Osteoblast (primary cell): ENCODE measurements at regions not wholly inside any gene's neighbourhood (a gene's known extent, or its start where the extent isn't known, plus 50 kb on each side); places are given as distances from the start of the nearest gene placed in this dataset.

ENCODE experiments used
- DNase-seq: peaks from one replicate; pipeline ENCODE4 v3.0.0; 2011; ENCODE audit warnings: low spot score, mixed read lengths; ENCODE audit not compliant: insufficient read length; ENCODE audit errors: missing footprints
- H2AFZ ChIP-seq: 2 replicates; pipeline ENCODE4 v1.6.0; 2011; ENCODE audit warnings: mild to moderate bottlenecking, low read length
- H3K27ac ChIP-seq: 2 replicates; pipeline ENCODE4 v1.5.1; 2011; ENCODE audit warnings: mild to moderate bottlenecking, low read depth, low read length, moderate library complexity
- H3K27me3 ChIP-seq: 2 replicates; pipeline ENCODE4 v1.6.0; 2012; ENCODE audit warnings: mild to moderate bottlenecking, control low read depth, inconsistent platforms, low read length, moderate library complexity; ENCODE audit not compliant: insufficient read depth
- H3K36me3 ChIP-seq: 2 replicates; pipeline ENCODE4 v1.5.1; 2011; ENCODE audit warnings: mild to moderate bottlenecking, low read length, control low read depth, moderate library complexity; ENCODE audit not compliant: insufficient read depth
- H3K4me1 ChIP-seq: 2 replicates; pipeline ENCODE4 v1.5.1; 2011; ENCODE audit warnings: mild to moderate bottlenecking, low read length, control low read depth, moderate library complexity; ENCODE audit not compliant: insufficient read depth
- H3K4me2 ChIP-seq: 2 replicates; pipeline ENCODE4 v1.6.0; 2011; ENCODE audit warnings: mild to moderate bottlenecking, low read length; ENCODE audit not compliant: insufficient read depth
- H3K4me3 ChIP-seq: fragments of 200-600 bp; sonication (generic); 3 replicates; pipeline ENCODE4 v1.5.1; 2012; ENCODE audit warnings: mild to moderate bottlenecking, low read length, inconsistent platforms; ENCODE audit not compliant: insufficient read depth
- H3K79me2 ChIP-seq: 2 replicates; pipeline ENCODE4 v1.6.0; 2012; ENCODE audit warnings: mild to moderate bottlenecking, low read length, control low read depth, inconsistent platforms; ENCODE audit not compliant: insufficient read depth
- H3K9me3 ChIP-seq: 2 replicates; pipeline ENCODE4 v1.5.1; 2011; ENCODE audit warnings: low read depth, low read length, control low read depth
- H4K20me1 ChIP-seq: 2 replicates; pipeline ENCODE4 v1.6.0; 2012; ENCODE audit warnings: mild to moderate bottlenecking, low read length, control low read depth; ENCODE audit not compliant: insufficient read depth
- TF ChIP-seq, protein P1 (sequence below): IDR thresholded peaks from 2 replicates; pipeline ENCODE4 v1.5.1; 2011; ENCODE audit warnings: mild to moderate bottlenecking, low read depth, low read length, moderate library complexity; ENCODE audit errors: extremely low read depth

DNA sequence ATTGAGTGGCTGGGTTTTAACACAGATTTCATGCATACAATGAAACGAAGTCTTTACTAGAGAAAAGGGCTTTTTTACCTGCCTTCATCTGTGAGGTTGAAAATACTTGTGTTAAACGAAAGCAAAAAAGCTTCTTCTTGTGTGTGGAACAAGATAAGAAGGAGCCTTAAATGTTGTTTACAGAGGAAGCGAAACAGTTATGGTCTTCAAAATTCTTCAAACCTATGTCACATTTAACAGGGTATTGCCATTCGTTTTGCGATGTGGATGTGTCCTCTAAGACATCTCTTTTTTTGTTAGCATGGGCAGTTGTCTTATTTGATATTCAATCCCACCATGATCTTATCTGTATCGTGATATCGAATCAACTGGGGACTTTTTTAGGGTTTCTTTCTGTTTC, 532.6 kb downstream of the TMEM182 start:
- no peaks in the 10 kb centered on the region for H3K9me3 ChIP-seq
- no peak overlapping the region for H3K4me2 ChIP-seq
- H3K79me2 ChIP-seq, result no peaks in the 10 kb centered on the region

DNA sequence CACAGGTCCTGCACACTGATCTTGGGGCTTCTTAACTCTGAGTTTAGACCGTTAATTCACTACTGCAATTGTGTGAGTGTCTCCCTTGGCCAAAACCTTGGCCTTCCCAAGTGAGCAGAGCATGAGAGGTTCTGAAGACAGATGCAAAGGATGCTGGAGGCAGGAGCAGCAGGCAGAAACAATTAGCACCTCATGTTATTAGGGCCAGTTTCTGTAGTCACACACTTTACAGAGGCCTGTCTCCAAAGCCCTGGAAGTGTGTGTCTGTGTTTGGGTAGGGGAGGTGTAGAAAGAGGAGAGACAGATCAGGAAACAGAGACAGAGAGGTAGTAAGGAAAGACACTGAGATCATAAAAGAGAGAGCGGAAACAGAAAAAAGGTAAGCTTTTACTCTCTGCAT, 533.8 kb downstream of the TMEM182 start:
- no peaks in the 10 kb centered on the region for H3K27me3 ChIP-seq
- no peaks in the 10 kb centered on the region for H3K36me3 ChIP-seq
- TF ChIP-seq, protein P1, sequence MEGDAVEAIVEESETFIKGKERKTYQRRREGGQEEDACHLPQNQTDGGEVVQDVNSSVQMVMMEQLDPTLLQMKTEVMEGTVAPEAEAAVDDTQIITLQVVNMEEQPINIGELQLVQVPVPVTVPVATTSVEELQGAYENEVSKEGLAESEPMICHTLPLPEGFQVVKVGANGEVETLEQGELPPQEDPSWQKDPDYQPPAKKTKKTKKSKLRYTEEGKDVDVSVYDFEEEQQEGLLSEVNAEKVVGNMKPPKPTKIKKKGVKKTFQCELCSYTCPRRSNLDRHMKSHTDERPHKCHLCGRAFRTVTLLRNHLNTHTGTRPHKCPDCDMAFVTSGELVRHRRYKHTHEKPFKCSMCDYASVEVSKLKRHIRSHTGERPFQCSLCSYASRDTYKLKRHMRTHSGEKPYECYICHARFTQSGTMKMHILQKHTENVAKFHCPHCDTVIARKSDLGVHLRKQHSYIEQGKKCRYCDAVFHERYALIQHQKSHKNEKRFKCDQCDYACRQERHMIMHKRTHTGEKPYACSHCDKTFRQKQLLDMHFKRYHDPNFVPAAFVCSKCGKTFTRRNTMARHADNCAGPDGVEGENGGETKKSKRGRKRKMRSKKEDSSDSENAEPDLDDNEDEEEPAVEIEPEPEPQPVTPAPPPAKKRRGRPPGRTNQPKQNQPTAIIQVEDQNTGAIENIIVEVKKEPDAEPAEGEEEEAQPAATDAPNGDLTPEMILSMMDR, result no peak
- DNase-seq, result no peak
- H3K9me3 ChIP-seq, result no peaks in the 10 kb centered on the region
- no peaks in the 10 kb centered on the region for H4K20me1 ChIP-seq
- H3K27ac ChIP-seq, result no peak overlapping the region
- H2AFZ ChIP-seq, result no peak overlapping the region
- H3K79me2 ChIP-seq, result no peaks in the 10 kb centered on the region
- H3K4me3 ChIP-seq, result no peak overlapping the region
- H3K4me2 ChIP-seq, result no peak overlapping the region
- no peaks in the 10 kb centered on the region for H3K4me1 ChIP-seq

More for the DNA sequence above, 532.6 kb downstream of the TMEM182 start:
- TF ChIP-seq, protein P1, result no peak
- Histone ChIP-seq H3K4me1 (no peaks in the 10 kb centered on the region), H3K27ac (no peak overlapping the region), H2AFZ (no peak overlapping the region), H3K27me3 (no peaks in the 10 kb centered on the region), H3K36me3 (no peaks in the 10 kb centered on the region), H4K20me1 (no peaks in the 10 kb centered on the region), H3K4me3 (no peak overlapping the region)
- no peak for DNase-seq

DNA sequence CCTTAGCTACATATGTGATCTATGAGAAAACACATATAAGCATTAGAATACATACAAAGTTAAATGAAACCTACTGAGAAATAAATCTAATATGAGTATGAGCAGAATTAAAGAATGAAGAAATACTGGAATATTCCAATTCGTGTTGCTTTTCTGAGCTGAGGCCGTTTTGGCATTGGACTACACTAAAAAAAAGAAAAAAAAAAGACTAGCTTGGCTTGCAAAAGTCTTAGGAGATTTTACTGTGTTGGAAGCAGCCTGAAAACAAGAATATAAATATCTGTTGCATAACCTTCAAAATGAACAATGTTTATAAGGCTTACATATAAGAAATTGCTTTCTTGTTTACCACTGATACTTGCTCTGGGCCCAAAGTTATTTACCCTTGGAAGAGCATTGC, 562.8 kb downstream of the TMEM182 start:
- Histone ChIP-seq H2AFZ (no peak overlapping the region), H3K27me3 (no peaks in the 10 kb centered on the region), H3K4me1 (no peaks in the 10 kb centered on the region), H3K27ac (no peak overlapping the region), H3K4me3 (no peak overlapping the region), H3K4me2 (no peak overlapping the region), H3K36me3 (no peaks in the 10 kb centered on the region), H3K79me2 (no peaks in the 10 kb centered on the region), H4K20me1 (no peaks in the 10 kb centered on the region), H3K9me3 (no peaks in the 10 kb centered on the region)
- TF ChIP-seq, protein P1, result no peak
- no peak for DNase-seq

DNA sequence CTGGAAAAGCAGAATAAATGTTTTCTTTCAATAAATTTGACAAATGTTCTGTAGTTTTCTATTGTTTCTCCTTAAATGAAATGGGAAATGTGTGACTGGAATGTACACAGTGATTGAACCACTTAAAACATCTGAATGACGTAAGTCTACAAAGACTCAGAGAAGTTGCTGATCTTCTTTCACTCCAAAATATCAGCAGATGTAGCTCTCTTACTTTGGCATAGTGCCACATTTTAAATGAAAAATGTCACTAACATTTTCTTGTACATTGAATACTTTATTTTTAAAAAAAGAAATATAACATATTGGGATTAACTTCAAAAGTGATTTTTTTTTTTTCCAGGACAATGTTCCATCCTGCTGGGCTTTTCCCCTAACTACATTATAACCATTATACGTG, 565.6 kb downstream of the TMEM182 start:
- no peak overlapping the region for H3K4me3 ChIP-seq
- no peak overlapping the region for H2AFZ ChIP-seq
- no peaks in the 10 kb centered on the region for H3K27me3 ChIP-seq
- H4K20me1 ChIP-seq, result no peaks in the 10 kb centered on the region
- H3K4me2 ChIP-seq, result no peak overlapping the region
- H3K36me3 ChIP-seq, result no peaks in the 10 kb centered on the region
- no peaks in the 10 kb centered on the region for H3K79me2 ChIP-seq
- TF ChIP-seq, protein P1, result no peak
- DNase-seq, result no peak
- H3K9me3 ChIP-seq, result no peaks in the 10 kb centered on the region
- no peak overlapping the region for H3K27ac ChIP-seq
- no peaks in the 10 kb centered on the region for H3K4me1 ChIP-seq
